H4 (cell line): ENCODE measurements at regions not wholly inside any gene's neighbourhood (a gene's known extent, or its start where the extent isn't known, plus 50 kb on each side); places are given as distances from the start of the nearest gene placed in this dataset.
"Not testable (repeated sequence)": the region's sequence is repeated elsewhere in the genome, so short reads cannot be mapped to it uniquely, and the experiment has no call there.

Source experiments
- DNase-seq: peaks from one replicate; pipeline ENCODE4 v3.0.0-alpha.2; 2015; ENCODE audit warnings: low spot score

GRCh38 chr4:85106166-85106565 lies 139.7 kb upstream of the WDFY3 start:
- no peak for DNase-seq

- DNase-seq = no peak
Observed at GRCh38 chr4:85106805-85107336, 140.4 kb upstream of the WDFY3 start.

- no peak for DNase-seq
Observed at GRCh38 chr4:85107553-85107952, 141.1 kb upstream of the WDFY3 start.

GRCh38 chr4:85113706-85114105 lies 147.2 kb upstream of the WDFY3 start:
- DNase-seq = no peak

GRCh38 chr4:85114526-85114925 lies 148.0 kb upstream of the WDFY3 start:
- no peak for DNase-seq

GRCh38 chr4:85116008-85116407 lies 149.5 kb upstream of the WDFY3 start:
- no peak for DNase-seq

- DNase-seq = no peak
Observed at GRCh38 chr4:85125688-85126087, 159.2 kb upstream of the WDFY3 start.

GRCh38 chr4:85126991-85127591 lies 160.6 kb upstream of the WDFY3 start:
- DNase-seq = no peak

GRCh38 chr4:85127653-85128052 lies 161.2 kb upstream of the WDFY3 start:
- DNase-seq = peak; percentile 71

- no peak for DNase-seq
Observed at GRCh38 chr4:85128246-85129204, 162.0 kb upstream of the WDFY3 start.

GRCh38 chr4:85129354-85130125 lies 163.1 kb upstream of the WDFY3 start:
- DNase-seq = not testable (repeated sequence)

- DNase-seq = no peak
Observed at GRCh38 chr4:85132117-85132516, 165.6 kb upstream of the WDFY3 start.

- DNase-seq = no peak
Observed at GRCh38 chr4:85132570-85132969, 166.1 kb upstream of the WDFY3 start.

GRCh38 chr4:85139749-85140148 lies 173.3 kb upstream of the WDFY3 start:
- DNase-seq = not testable (repeated sequence)

- DNase-seq = no peak
Observed at GRCh38 chr4:85142451-85142850, 176.0 kb upstream of the WDFY3 start.

GRCh38 chr4:85147481-85148076 lies 181.1 kb upstream of the WDFY3 start:
- peak; percentile 67 for DNase-seq

- DNase-seq = no peak
Observed at GRCh38 chr4:85149676-85150075, 183.2 kb upstream of the WDFY3 start.

- DNase-seq = no peak
Observed at GRCh38 chr4:85151371-85151770, 184.9 kb upstream of the WDFY3 start.

- DNase-seq = no peak
Observed at GRCh38 chr4:85151786-85152185, 185.3 kb upstream of the WDFY3 start.

- DNase-seq = no peak
Observed at GRCh38 chr4:85152480-85152879, 186.0 kb upstream of the WDFY3 start.

GRCh38 chr4:85153221-85153620 lies 186.7 kb upstream of the WDFY3 start:
- DNase-seq = no peak

- DNase-seq = no peak
Observed at GRCh38 chr4:85154591-85154990, 188.1 kb upstream of the WDFY3 start.
